Large intestine (tissue), 3 donors: ENCODE measurements at regions not wholly inside any gene's neighbourhood (a gene's known extent, or its start where the extent isn't known, plus 50 kb on each side); places are given as distances from the start of the nearest gene placed in this dataset.

ENCODE experiments used
- DNase-seq, 2 donors: peaks; one replicate each; pipeline versions ENCODE4 v3.0.0 to v3.0.0-alpha.2; 2013
- H3K27ac ChIP-seq: one replicate; pipeline ENCODE4 v1.5.1; 2013; ENCODE audit warnings: low read length
- H3K27me3 ChIP-seq: 2 replicates; pipeline ENCODE4 v1.6.1; 2013; ENCODE audit warnings: low read length; ENCODE audit not compliant: control insufficient read depth, insufficient read depth
- H3K36me3 ChIP-seq: 2 replicates; pipeline ENCODE4 v1.6.1; 2013; ENCODE audit warnings: low read length; ENCODE audit not compliant: control insufficient read depth, insufficient read depth
- H3K4me1 ChIP-seq: one replicate; pipeline ENCODE4 v1.6.1; 2013; ENCODE audit warnings: low read length; ENCODE audit not compliant: control insufficient read depth, insufficient read depth
- H3K4me3 ChIP-seq: one replicate; pipeline ENCODE4 v1.5.1; 2013; ENCODE audit warnings: low read length
- H3K9me3 ChIP-seq: one replicate; pipeline ENCODE4 v1.6.1; 2013; ENCODE audit warnings: mild to moderate bottlenecking, low read depth, low read length, moderate library complexity; ENCODE audit not compliant: control insufficient read depth
- WGBS: methylation state at CpG from one replicate; pipeline ENCODE4 v1.1.5; 2013; ENCODE audit warnings: low lambda C conversion rate; ENCODE audit not compliant: insufficient coverage; 5-methylcytosine and 5-hydroxymethylcytosine counted together

GRCh38 chr6:112574190-112574589 lies 227.1 kb downstream of the RFPL4B start:
- DNase-seq: no peak
- Histone ChIP-seq H3K4me1 (no peaks in the 10 kb centered on the region), H3K27ac (no peak overlapping the region), H3K4me3 (no peak overlapping the region), H3K27me3 (no peaks in the 10 kb centered on the region), H3K9me3 (no peaks in the 10 kb centered on the region), H3K36me3 (no peaks in the 10 kb centered on the region)
- no CpG with 5 or more reads among the region's 3 CpGs for WGBS

GRCh38 chr6:112575309-112575834 lies 228.2 kb downstream of the RFPL4B start:
- no peaks in the 10 kb centered on the region for H3K4me1 ChIP-seq
- DNase-seq: no peak
- H3K27ac ChIP-seq: no peak overlapping the region
- no peaks in the 10 kb centered on the region for H3K36me3 ChIP-seq
- H3K27me3 ChIP-seq: no peaks in the 10 kb centered on the region
- H3K4me3 ChIP-seq: no peak overlapping the region
- WGBS: no CpG with 5 or more reads among the region's 3 CpGs
- no peaks in the 10 kb centered on the region for H3K9me3 ChIP-seq

GRCh38 chr6:112576423-112576822 lies 229.3 kb downstream of the RFPL4B start:
- no peaks in the 10 kb centered on the region for H3K4me1 ChIP-seq
- no peak overlapping the region for H3K4me3 ChIP-seq
- H3K36me3 ChIP-seq: no peaks in the 10 kb centered on the region
- H3K9me3 ChIP-seq: no peaks in the 10 kb centered on the region
- no peak overlapping the region for H3K27ac ChIP-seq
- no peak for DNase-seq
- H3K27me3 ChIP-seq: no peaks in the 10 kb centered on the region

DNA sequence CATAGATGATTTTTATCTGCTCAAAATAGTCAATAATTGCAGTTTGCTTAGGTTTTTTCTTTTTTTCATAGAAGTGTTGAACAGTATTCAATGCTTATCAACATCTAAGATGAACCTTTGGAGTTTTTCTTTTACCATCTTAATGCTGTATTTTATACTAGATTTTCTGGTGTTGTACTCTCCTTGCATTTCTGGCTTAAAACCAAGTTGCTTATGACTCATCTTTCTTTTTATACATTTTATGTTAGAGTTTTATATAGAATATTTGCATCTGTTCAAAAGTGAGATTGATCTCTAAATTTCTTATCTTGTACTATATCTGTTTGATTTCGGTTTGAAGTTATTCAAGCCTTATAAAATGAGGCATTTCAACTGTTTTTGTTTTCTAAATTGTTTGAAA lies 232.5 kb downstream of the RFPL4B start:
- no peaks in the 10 kb centered on the region for H3K9me3 ChIP-seq
- no peaks in the 10 kb centered on the region for H3K27me3 ChIP-seq
- H3K4me1 ChIP-seq: no peaks in the 10 kb centered on the region
- no peak for DNase-seq
- H3K36me3 ChIP-seq: no peaks in the 10 kb centered on the region
- WGBS: 80% methylated on average over 1 of the region's 1 CpG
- no peak overlapping the region for H3K27ac ChIP-seq
- no peak overlapping the region for H3K4me3 ChIP-seq

DNA sequence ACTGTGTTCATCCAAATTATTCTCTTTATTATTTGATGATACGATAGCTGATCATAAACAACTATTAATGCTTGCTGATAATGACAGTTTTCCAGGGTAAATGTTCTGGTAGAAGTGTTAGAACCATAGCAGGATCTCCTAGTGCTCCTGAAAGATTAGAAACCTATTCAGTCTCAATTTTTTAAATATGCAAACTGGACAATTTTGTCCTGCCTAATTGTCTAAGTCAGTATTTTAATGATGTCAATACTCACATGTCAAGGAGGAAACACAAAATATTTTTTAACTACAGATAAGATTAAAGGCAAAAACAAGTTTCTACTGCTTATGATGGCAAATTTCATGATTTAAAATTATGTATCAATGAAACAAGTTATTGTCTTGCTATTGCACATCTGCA lies 233.9 kb downstream of the RFPL4B start:
- Histone ChIP-seq H3K4me1 (no peaks in the 10 kb centered on the region), H3K9me3 (no peaks in the 10 kb centered on the region), H3K27me3 (no peaks in the 10 kb centered on the region), H3K27ac (no peak overlapping the region), H3K4me3 (no peak overlapping the region), H3K36me3 (no peaks in the 10 kb centered on the region)
- no peak for DNase-seq
- WGBS: no CpG with 5 or more reads among the region's 1 CpG

DNA sequence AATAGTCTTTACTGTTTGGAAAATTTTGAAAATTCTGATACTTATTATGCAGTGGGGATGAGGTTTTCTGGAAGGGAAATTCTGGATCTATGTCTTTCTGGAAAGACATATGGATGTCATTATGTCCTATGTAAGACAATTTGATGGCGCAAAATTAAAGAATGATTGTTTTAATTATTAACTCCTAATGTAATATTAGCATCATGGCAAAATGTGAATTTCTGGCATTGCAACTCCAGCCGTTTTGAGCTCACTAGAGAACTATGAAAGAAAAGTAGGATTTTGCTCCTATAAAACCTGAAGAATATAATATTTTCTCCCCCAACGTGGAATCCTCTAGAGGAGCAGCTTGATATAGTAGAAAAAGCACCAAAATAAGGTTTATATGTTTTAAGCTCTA lies 243.2 kb downstream of the RFPL4B start:
- Histone ChIP-seq H3K4me3 (no peak overlapping the region), H3K36me3 (no peaks in the 10 kb centered on the region), H3K27ac (no peak overlapping the region), H3K4me1 (no peaks in the 10 kb centered on the region), H3K27me3 (no peaks in the 10 kb centered on the region), H3K9me3 (no peaks in the 10 kb centered on the region)
- DNase-seq: no peak
- WGBS: 96% methylated on average over 3 of the region's 3 CpGs

DNA sequence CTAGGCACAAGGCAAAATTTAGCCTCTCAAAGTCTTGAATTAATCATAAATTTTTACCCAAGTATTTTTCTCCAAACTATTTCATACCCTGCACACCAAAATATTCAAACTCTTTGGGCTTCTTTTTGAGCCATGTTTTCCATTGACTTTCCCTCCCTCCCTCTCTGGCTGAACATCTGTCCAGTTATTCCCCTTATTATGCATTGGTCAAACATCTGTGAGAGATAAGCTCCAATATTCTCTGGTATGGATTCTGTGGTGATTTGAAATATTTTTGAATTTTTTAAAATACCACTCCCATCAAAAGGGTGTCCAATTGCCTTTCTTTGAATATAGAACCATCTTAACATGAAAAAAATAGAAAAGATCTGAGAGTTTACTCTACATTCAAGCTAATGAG lies 244.2 kb downstream of the RFPL4B start:
- no peaks in the 10 kb centered on the region for H3K36me3 ChIP-seq
- no peaks in the 10 kb centered on the region for H3K27me3 ChIP-seq

DNA sequence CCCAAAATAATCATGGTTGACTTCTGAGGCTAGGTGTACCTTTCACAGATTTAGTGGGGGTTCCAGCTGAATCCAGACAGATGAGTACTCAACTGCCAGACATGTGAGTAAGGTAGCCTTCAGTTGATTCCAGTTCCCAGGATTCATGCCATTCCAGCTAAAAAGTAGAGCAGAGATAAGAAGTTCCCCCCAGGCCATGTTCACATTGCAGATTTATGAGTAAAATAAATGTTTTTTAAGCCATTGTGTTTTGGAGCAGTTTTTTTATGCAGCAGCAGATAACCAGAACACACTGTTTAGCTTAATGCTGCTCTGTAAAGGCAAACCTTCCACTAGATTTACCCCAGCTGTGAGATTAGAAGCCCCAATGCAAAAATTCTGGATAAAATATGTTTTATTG lies 245.0 kb downstream of the RFPL4B start:
- Histone ChIP-seq H3K4me3 (no peak overlapping the region), H3K27ac (no peak overlapping the region), H3K4me1 (no peaks in the 10 kb centered on the region), H3K27me3 (no peaks in the 10 kb centered on the region), H3K9me3 (no peaks in the 10 kb centered on the region), H3K36me3 (no peaks in the 10 kb centered on the region)
- no peak for DNase-seq

More for the DNA sequence above, 244.2 kb downstream of the RFPL4B start:
- Histone ChIP-seq H3K4me1 (no peaks in the 10 kb centered on the region), H3K27ac (no peak overlapping the region), H3K4me3 (no peak overlapping the region), H3K9me3 (no peaks in the 10 kb centered on the region)
- no peak for DNase-seq

DNA sequence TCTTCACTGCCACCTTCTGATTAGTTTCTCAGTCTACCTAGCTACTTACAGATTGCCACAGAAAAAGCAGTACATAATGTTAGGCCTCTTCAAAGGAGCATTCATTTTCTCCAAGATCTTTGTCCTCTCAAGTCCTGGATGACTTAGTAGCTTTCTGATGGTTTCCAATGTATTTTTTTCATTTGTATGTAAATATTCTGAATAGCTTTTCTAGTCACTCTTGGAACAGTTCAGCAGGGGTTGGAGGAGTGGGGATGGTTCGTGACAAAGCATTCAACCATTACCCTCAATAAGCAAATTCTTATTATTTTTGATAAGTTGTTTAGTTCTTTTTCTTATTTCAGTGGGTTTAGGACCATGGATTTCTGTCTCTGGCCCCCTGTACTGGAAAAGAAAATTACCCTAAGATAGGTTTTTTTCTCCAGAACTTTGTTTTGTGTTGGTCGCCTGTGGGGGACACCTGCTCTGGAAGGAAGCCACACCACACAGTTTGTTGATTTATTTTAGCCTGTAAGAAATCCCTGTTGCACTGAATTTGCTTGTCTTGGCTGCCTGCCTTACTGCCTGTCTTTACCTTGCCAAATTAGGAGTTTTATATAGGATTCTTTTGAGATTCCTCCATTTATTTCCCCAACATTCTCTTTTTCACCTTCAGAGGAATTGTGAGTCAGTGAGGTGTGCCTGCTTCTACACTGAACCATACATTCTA lies 247.9 kb downstream of the RFPL4B start:
- Histone ChIP-seq H3K27me3 (no peaks in the 10 kb centered on the region), H3K4me3 (no peak overlapping the region), H3K9me3 (no peaks in the 10 kb centered on the region), H3K4me1 (no peaks in the 10 kb centered on the region), H3K36me3 (no peaks in the 10 kb centered on the region), H3K27ac (no peak overlapping the region)
- WGBS: no CpG with 5 or more reads among the region's 2 CpGs
- DNase-seq: no peak

- Histone ChIP-seq H3K9me3 (no peaks in the 10 kb centered on the region), H3K4me3 (no peak overlapping the region), H3K36me3 (no peaks in the 10 kb centered on the region), H3K27me3 (no peaks in the 10 kb centered on the region), H3K27ac (no peak overlapping the region), H3K4me1 (no peaks in the 10 kb centered on the region)
- WGBS: no CpG with 5 or more reads among the region's 2 CpGs
- DNase-seq: no peak
Observed at GRCh38 chr6:112595841-112596240, 248.7 kb downstream of the RFPL4B start.

DNA sequence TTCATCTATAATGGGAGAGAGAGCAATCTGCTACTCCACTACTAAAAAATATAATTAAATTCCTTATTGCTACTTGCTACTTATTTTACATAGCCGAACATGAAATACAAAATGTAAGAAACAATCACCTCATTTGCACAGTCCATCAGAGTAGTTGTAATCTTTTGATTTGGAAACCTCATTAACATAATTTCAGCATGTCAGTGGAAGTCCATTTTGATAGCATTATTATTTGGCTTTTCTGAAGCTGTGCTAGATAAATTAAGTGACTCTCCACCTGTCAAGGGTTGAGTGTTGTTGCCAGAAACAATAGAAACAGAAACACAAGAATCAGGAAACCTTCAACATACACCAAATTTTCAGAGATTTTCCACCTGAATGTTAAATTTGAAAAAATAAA lies 250.0 kb downstream of the RFPL4B start:
- no peak overlapping the region for H3K27ac ChIP-seq
- no peak overlapping the region for H3K4me3 ChIP-seq
- no CpG with 5 or more reads among the region's 1 CpG for WGBS
- no peaks in the 10 kb centered on the region for H3K4me1 ChIP-seq
- no peak for DNase-seq
- H3K36me3 ChIP-seq: no peaks in the 10 kb centered on the region
- no peaks in the 10 kb centered on the region for H3K9me3 ChIP-seq
- H3K27me3 ChIP-seq: no peaks in the 10 kb centered on the region
